C4-2B (cell line): ENCODE measurements at regions not wholly inside any gene's neighbourhood (a gene's known extent, or its start where the extent isn't known, plus 50 kb on each side); places are given as distances from the start of the nearest gene placed in this dataset.

Experiments
- CTCF ChIP-seq: fragments of 450-650 bp; conservative IDR thresholded peaks from 2 replicates; pipeline ENCODE4 v1.5.1; 2017; ENCODE audit warnings: mild to moderate bottlenecking
- ZFX ChIP-seq: fragments of 450-650 bp; IDR thresholded peaks from 2 replicates; pipeline ENCODE4 v1.6.1; 2017

- no peak for TF ChIP-seq CTCF
- no peak for TF ChIP-seq ZFX
Observed at GRCh38 chr11:97746818-97747217, 1273.9 kb upstream of the CNTN5 start.
